ENCODE measurements at regions not wholly inside any gene's neighbourhood (a gene's known extent, or its start where the extent isn't known, plus 50 kb on each side); places are given as distances from the start of the nearest gene placed in this dataset.
"Not testable (repeated sequence)": the region's sequence is repeated elsewhere in the genome, so short reads cannot be mapped to it uniquely, and the experiment has no call there.

- H3F3A ChIP-seq (ENCODE audit: insufficient read depth, low read depth); H2AFZ ChIP-seq; intact Hi-C loops (cut with micrococcal nuclease; ENCODE audit: unreplicated experiment); H3K27ac ChIP-seq; H3K36me3 ChIP-seq (ENCODE audit: low read depth); H3K9me2 ChIP-seq (ENCODE audit: insufficient read depth); H3K9me3 ChIP-seq (ENCODE audit: insufficient read depth, low read depth); H3K4me2 ChIP-seq; DNase-seq; CTCF ChIA-PET; H3K4me3 ChIP-seq; POLR2A ChIA-PET (ENCODE audit: unreplicated experiment); H3K79me2 ChIP-seq (ENCODE audit: low read depth); H4K20me1 ChIP-seq (ENCODE audit: insufficient read depth); H3K4me1 ChIP-seq (replicated peaks; ENCODE audit: insufficient read depth); BruUV-seq (replicated peaks); H3K27me3 ChIP-seq (ENCODE audit: insufficient read depth, low read depth): not testable (repeated sequence)
Observed at GRCh38 chr3:192968901-192969300, 51.2 kb upstream of the MB21D2 start.

DNA sequence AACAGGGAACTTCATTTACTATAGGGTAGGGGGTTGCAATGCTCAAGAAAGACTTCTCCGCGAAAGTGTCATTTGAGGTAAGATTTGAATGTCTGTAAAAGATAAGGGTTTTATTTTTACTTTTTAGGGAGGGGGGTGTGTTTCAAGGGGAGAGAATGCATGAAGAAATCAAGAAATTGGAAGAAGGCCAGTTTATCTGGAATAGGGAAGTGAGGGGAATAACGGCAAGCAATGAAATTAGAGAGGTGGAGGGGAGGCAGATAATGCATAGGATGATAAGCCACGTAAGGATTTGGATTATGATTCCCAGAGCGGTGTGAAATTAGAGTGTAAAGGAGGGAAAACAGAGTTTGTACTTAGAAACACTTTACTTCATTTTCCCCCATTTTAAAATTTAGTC is 63.0 kb upstream of the MB21D2 start:
- no peak overlapping the region for H3K27ac ChIP-seq
- no peaks in the 10 kb centered on the region for H3F3A ChIP-seq (ENCODE audit: insufficient read depth, low read depth)
- no peak for TF ChIP-seq EZH2 (IDR thresholded peaks at IDR 0.05; ENCODE audit: low read depth)
- TF ChIP-seq, protein P1, sequence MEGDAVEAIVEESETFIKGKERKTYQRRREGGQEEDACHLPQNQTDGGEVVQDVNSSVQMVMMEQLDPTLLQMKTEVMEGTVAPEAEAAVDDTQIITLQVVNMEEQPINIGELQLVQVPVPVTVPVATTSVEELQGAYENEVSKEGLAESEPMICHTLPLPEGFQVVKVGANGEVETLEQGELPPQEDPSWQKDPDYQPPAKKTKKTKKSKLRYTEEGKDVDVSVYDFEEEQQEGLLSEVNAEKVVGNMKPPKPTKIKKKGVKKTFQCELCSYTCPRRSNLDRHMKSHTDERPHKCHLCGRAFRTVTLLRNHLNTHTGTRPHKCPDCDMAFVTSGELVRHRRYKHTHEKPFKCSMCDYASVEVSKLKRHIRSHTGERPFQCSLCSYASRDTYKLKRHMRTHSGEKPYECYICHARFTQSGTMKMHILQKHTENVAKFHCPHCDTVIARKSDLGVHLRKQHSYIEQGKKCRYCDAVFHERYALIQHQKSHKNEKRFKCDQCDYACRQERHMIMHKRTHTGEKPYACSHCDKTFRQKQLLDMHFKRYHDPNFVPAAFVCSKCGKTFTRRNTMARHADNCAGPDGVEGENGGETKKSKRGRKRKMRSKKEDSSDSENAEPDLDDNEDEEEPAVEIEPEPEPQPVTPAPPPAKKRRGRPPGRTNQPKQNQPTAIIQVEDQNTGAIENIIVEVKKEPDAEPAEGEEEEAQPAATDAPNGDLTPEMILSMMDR (conservative IDR thresholded peaks at IDR 0.05), result no peak
- no peaks in the 10 kb centered on the region; the same call in 1 of the 2 replicates for H3K9me2 ChIP-seq (ENCODE audit: insufficient read depth)
- DNase-seq, result no peak
- H3K27me3 ChIP-seq (ENCODE audit: insufficient read depth, low read depth), result no peaks in the 10 kb centered on the region
- no TSS peak for BruUV-seq (replicated peaks)
- H3K36me3 ChIP-seq (ENCODE audit: low read depth), result no peaks in the 10 kb centered on the region
- no peak overlapping the region for H2AFZ ChIP-seq
- no peak overlapping the region for H3K4me3 ChIP-seq
- H3K9me3 ChIP-seq (ENCODE audit: insufficient read depth, low read depth), result 0 out of 2 replicates have a peak, but pooled peaks cover 3% of the 10 kb centered on the region
- intact Hi-C loops (cut with micrococcal nuclease; ENCODE audit: unreplicated experiment), result no loop called here
- H3K79me2 ChIP-seq (ENCODE audit: low read depth), result no peaks in the 10 kb centered on the region
- POLR2A ChIA-PET (ENCODE audit: unreplicated experiment), result no interaction called here
- no peaks in the 10 kb centered on the region for H4K20me1 ChIP-seq (ENCODE audit: insufficient read depth)
- H3K4me1 ChIP-seq (replicated peaks; ENCODE audit: insufficient read depth), result no peaks in the 10 kb centered on the region
- CTCF ChIA-PET, result no interaction called here
- H3K4me2 ChIP-seq, result no peak overlapping the region

DNA sequence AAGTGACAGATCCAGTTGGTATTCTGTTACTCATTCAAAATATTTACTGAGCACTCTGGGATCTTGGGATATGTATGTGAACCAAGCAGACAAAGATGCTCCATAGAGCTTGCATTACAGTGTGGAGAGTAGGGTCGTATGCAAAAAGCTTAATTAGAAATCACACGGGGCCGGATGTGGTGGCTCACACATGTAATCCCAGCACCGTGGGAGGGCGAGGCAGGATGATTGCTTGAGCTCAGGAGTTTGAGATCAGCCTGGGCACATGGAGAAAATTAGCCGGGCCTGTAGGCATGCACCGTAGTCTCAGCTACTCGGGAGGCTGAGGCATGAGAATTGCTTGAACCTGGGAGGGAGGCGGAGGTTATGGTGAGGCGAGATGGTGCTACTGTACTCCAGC is 68.7 kb upstream of the MB21D2 start:
- BruUV-seq (replicated peaks), result no TSS peak
- no peaks in the 10 kb centered on the region for H3K27me3 ChIP-seq (ENCODE audit: insufficient read depth, low read depth)
- CTCF ChIA-PET, result interaction anchor here (0.6 kb wide), 1 partner anchor 62 kb away, joined by 4 read pairs; no protein-coding TSS in a partner anchor
- H3K79me2 ChIP-seq (ENCODE audit: low read depth), result no peaks in the 10 kb centered on the region
- no peak for TF ChIP-seq EZH2 (IDR thresholded peaks at IDR 0.05; ENCODE audit: low read depth)
- TF ChIP-seq, protein P1 (conservative IDR thresholded peaks at IDR 0.05), result no peak
- H3K4me2 ChIP-seq, result no peak overlapping the region
- H3K4me1 ChIP-seq (replicated peaks; ENCODE audit: insufficient read depth), result no peaks in the 10 kb centered on the region
- H3K27ac ChIP-seq, result no peak overlapping the region
- no peaks in the 10 kb centered on the region for H4K20me1 ChIP-seq (ENCODE audit: insufficient read depth)
- no peak for DNase-seq
- H2AFZ ChIP-seq, result no peak overlapping the region
- intact Hi-C loops (cut with micrococcal nuclease; ENCODE audit: unreplicated experiment), result no loop called here
- no peaks in the 10 kb centered on the region for H3K9me3 ChIP-seq (ENCODE audit: insufficient read depth, low read depth)
- no peaks in the 10 kb centered on the region for H3K9me2 ChIP-seq (ENCODE audit: insufficient read depth)
- POLR2A ChIA-PET (ENCODE audit: unreplicated experiment), result no interaction called here
- no peaks in the 10 kb centered on the region for H3K36me3 ChIP-seq (ENCODE audit: low read depth)
- no peaks in the 10 kb centered on the region for H3F3A ChIP-seq (ENCODE audit: insufficient read depth, low read depth)
- no peak overlapping the region for H3K4me3 ChIP-seq

DNA sequence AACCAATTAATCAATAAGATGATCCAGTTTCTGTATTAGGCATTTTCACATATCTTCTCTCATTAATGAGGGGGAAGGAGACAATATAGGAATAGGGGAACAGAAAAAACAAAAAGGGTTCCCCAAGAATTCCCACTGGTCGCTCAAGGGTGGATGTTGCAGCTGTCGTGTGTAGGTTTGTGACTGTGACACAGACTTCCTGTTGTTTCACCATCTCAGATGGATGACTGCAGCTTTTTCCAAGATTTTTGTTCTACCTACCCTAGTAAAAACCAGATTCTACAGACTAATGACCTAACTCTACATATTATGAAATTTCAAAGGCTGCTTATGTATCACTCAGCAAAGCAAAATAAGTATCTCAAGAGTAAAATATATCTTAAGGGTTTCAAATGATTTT is 73.7 kb upstream of the MB21D2 start:
- Histone ChIP-seq H2AFZ (no peak overlapping the region), H3K36me3 (ENCODE audit: low read depth) (no peaks in the 10 kb centered on the region), H3F3A (ENCODE audit: insufficient read depth, low read depth) (no peaks in the 10 kb centered on the region), H3K4me3 (no peak overlapping the region), H3K27me3 (ENCODE audit: insufficient read depth, low read depth) (no peaks in the 10 kb centered on the region), H4K20me1 (ENCODE audit: insufficient read depth) (no peaks in the 10 kb centered on the region), H3K9me2 (ENCODE audit: insufficient read depth) (no peaks in the 10 kb centered on the region), H3K4me1 (replicated peaks; ENCODE audit: insufficient read depth) (no peaks in the 10 kb centered on the region), H3K27ac (no peak overlapping the region), H3K4me2 (no peak overlapping the region), H3K79me2 (ENCODE audit: low read depth) (no peaks in the 10 kb centered on the region), H3K9me3 (ENCODE audit: insufficient read depth, low read depth) (no peaks in the 10 kb centered on the region)
- DNase-seq, result no peak
- POLR2A ChIA-PET (ENCODE audit: unreplicated experiment), result no interaction called here
- no TSS peak for BruUV-seq (replicated peaks)
- CTCF ChIA-PET, result no interaction called here
- TF ChIP-seq EZH2 (IDR thresholded peaks at IDR 0.05; ENCODE audit: low read depth), result no peak
- TF ChIP-seq, protein P1 (conservative IDR thresholded peaks at IDR 0.05), result no peak
- intact Hi-C loops (cut with micrococcal nuclease; ENCODE audit: unreplicated experiment), result no loop called here

Data from PC-9 (cell line).